B cell (primary cell): ENCODE measurements at regions not wholly inside any gene's neighbourhood (a gene's known extent, or its start where the extent isn't known, plus 50 kb on each side); places are given as distances from the start of the nearest gene placed in this dataset.

Experiments used
- ATAC-seq: fragments of 200-7000 bp; cut with Tn5 transposase; one replicate; pipeline ENCODE4 v1.10.0; 2021; ENCODE audit warnings: low read depth, mild to moderate bottlenecking, moderate number of reproducible peaks, moderate library complexity
- CTCF ChIA-PET: fragments of 350-600 bp; sonication (Branson Sonifier 250); formaldehyde crosslinking; loops from one replicate; lab custom pipeline; 2021; ENCODE audit warnings: antibody characterized with exemption, inconsistent platforms; lab: Charles Lee
- POLR2A ChIA-PET: fragments of 350-600 bp; sonication (Branson Sonifier 250); formaldehyde crosslinking; loops from one replicate; lab custom pipeline; 2021; ENCODE audit warnings: antibody characterized with exemption; lab: Charles Lee
- DNase-seq: peaks from one replicate; pipeline ENCODE4 v3.0.0; 2013
- H2AFZ ChIP-seq: 2 replicates; pipeline ENCODE4 v1.6.1; 2012; ENCODE audit warnings: mild to moderate bottlenecking, low read depth, low read length; ENCODE audit not compliant: insufficient read depth, poor library complexity, severe bottlenecking
- H3K27ac ChIP-seq, 2 donors: 1 replicate in 1 of 2; 2 replicates in 1 of 2; pipeline ENCODE4 v1.5.1; 2012 to 2013; ENCODE audit warnings: low read length in 2 of 2, mild to moderate bottlenecking in 2 of 2, moderate library complexity in 1 of 2
- H3K27me3 ChIP-seq, 4 experiments: fragments of 200-600 bp in 1 of 4; sonication (generic) in 1 of 4; replicated peaks in 1 of 4; 1 replicate in 2 of 4; 2 replicates in 2 of 4; pipeline versions ENCODE4 v1.6.1 to v1.7.0; 2013 to 2016; ENCODE audit warnings: low read length in 3 of 4, mild to moderate bottlenecking in 2 of 4, mixed read lengths in 1 of 4, moderate library complexity in 1 of 4; ENCODE audit not compliant: insufficient read depth in 4 of 4, control insufficient read depth in 3 of 4; ENCODE audit errors: control extremely low read depth in 1 of 4
- H3K36me3 ChIP-seq, 2 experiments: replicated peaks in 1 of 2; 1 replicate in 1 of 2; 2 replicates in 1 of 2; pipeline versions ENCODE4 v1.6.1 to v1.7.1; 2013; ENCODE audit warnings: low read length in 1 of 2; ENCODE audit not compliant: insufficient read depth in 2 of 2, control insufficient read depth in 1 of 2; ENCODE audit errors: control extremely low read depth in 1 of 2, extremely low read depth in 1 of 2
- H3K4me1 ChIP-seq, 2 donors: fragments of 200-600 bp in 1 of 2; sonication (generic) in 1 of 2; 1 replicate in 1 of 2; 2 replicates in 1 of 2; pipeline versions ENCODE4 v1.5.1 to v1.6.1; 2013 to 2017; ENCODE audit warnings: low read length in 2 of 2; ENCODE audit not compliant: control insufficient read depth in 2 of 2, insufficient read depth in 2 of 2
- H3K4me2 ChIP-seq: replicated peaks from 2 replicates; pipeline ENCODE3; 2012; ENCODE audit warnings: mild to moderate bottlenecking, low read depth, low read length; ENCODE audit not compliant: poor library complexity, severe bottlenecking
- H3K4me3 ChIP-seq, 5 experiments: fragments of 200-600 bp in 1 of 5; sonication (generic) in 1 of 5; 1 replicate in 3 of 5; 2 replicates in 2 of 5; pipeline versions ENCODE4 v1.5.1 to v1.7.0; 2011 to 2016; ENCODE audit warnings: low read length in 4 of 5, mild to moderate bottlenecking in 4 of 5, low read depth in 2 of 5, control low read depth in 1 of 5, moderate library complexity in 1 of 5; ENCODE audit not compliant: insufficient read depth in 1 of 5; ENCODE audit errors: control extremely low read depth in 1 of 5, extremely low read depth in 1 of 5
- H3K79me2 ChIP-seq: fragments of 200-600 bp; sonication (generic); one replicate; pipeline ENCODE4 v1.6.0; 2016; ENCODE audit warnings: low read length; ENCODE audit not compliant: control insufficient read depth, insufficient read depth
- H3K9ac ChIP-seq: fragments of 200-600 bp; sonication (generic); 2 replicates; pipeline ENCODE4 v1.6.1; 2017; ENCODE audit warnings: mild to moderate bottlenecking, low read length, moderate library complexity
- H3K9me3 ChIP-seq, 3 donors: one replicate each; pipeline versions ENCODE4 v1.6.1 to v1.7.1; 2013; ENCODE audit warnings: low read length in 2 of 3; ENCODE audit not compliant: control insufficient read depth in 2 of 3, insufficient read depth in 1 of 3; ENCODE audit errors: control extremely low read depth in 1 of 3
- H4K20me1 ChIP-seq: 2 replicates; pipeline ENCODE4 v1.6.0; 2012; ENCODE audit warnings: mild to moderate bottlenecking, low read length; ENCODE audit not compliant: insufficient read depth, control insufficient read depth, poor library complexity, severe bottlenecking
- H3K27ac Mint-ChIP-seq: one replicate; pipeline ENCODE4 v1.8.0; 2021; ENCODE audit warnings: mixed read lengths
- H3K27me3 Mint-ChIP-seq: one replicate; pipeline ENCODE4 v1.8.0; 2021; ENCODE audit warnings: mixed read lengths
- H3K4me1 Mint-ChIP-seq: one replicate; pipeline ENCODE4 v1.8.0; 2021; ENCODE audit warnings: mixed read lengths
- H3K4me3 Mint-ChIP-seq: one replicate; pipeline ENCODE4 v1.8.0; 2021; ENCODE audit warnings: mixed read lengths
- H3K9me3 Mint-ChIP-seq: one replicate; pipeline ENCODE4 v1.8.0; 2022; ENCODE audit warnings: mixed read lengths; ENCODE audit not compliant: insufficient read depth
- CTCF ChIP-seq: fragments of 200-600 bp; IDR thresholded peaks from one replicate; pipeline ENCODE4 v1.8.0; 2022; ENCODE audit warnings: antibody characterized with exemption, mild to moderate bottlenecking
- EZH2 ChIP-seq: IDR thresholded peaks from 2 replicates; pipeline ENCODE4 v1.6.1; 2012; ENCODE audit warnings: borderline replicate concordance, low read depth, mild to moderate bottlenecking, moderate library complexity, low read length; ENCODE audit not compliant: insufficient read depth, poor library complexity, severe bottlenecking
- WGBS: methylation state at CpG from one replicate; pipeline ENCODE4 v1.1.5; 2013; ENCODE audit warnings: missing lambda C conversion rate; ENCODE audit not compliant: insufficient coverage; 5-methylcytosine and 5-hydroxymethylcytosine counted together
- intact Hi-C: fragments of 100-400 bp; cut with micrococcal nuclease; formaldehyde crosslinking; loops from one replicate; pipeline ENCODE4 v1.10.0; 2022

DNA sequence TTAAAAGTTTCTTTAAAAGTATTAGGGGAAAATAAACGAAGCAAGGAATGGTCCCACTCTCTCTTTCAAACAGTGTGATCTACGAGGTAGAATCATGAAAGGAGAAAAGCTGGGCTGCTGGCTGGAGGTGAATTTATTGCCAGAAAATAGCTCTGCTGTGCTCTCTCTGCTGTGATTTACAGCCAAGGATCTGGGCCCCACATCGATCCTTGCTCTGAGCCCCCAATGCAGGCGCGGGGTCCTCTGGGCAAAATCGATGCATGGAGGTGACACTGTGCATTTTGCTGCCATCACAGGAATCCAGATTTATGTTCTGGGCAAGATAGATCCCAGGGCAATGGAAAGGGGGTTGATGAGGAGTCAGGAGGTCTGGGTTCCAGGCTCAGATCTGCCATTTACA, 91.0 kb upstream of the GPR26 start:
- H3K9ac ChIP-seq = no peak overlapping the region
- intact Hi-C loops = no loop called here
- H3K27ac Mint-ChIP-seq = no peak overlapping the region
- H3K4me1 ChIP-seq = no peaks in the 10 kb centered on the region
- POLR2A ChIA-PET = no interaction called here
- H3K9me3 ChIP-seq = no peaks in the 10 kb centered on the region
- no peak for TF ChIP-seq EZH2
- no peaks in the 10 kb centered on the region for H4K20me1 ChIP-seq
- H3K4me2 ChIP-seq = no peak overlapping the region
- no peak overlapping the region for H2AFZ ChIP-seq
- H3K27ac ChIP-seq = no peak overlapping the region
- no peak for DNase-seq
- peaks cover 44% of the 10 kb centered on the region for H3K27me3 Mint-ChIP-seq
- CTCF ChIA-PET = no interaction called here
- WGBS = 53% methylated on average over 4 of the region's 6 CpGs
- H3K4me1 Mint-ChIP-seq = no peaks in the 10 kb centered on the region
- no peak for ATAC-seq
- no peak overlapping the region for H3K4me3 Mint-ChIP-seq
- no peaks in the 10 kb centered on the region for H3K9me3 Mint-ChIP-seq
- H3K4me3 ChIP-seq = no peak overlapping the region
- H3K79me2 ChIP-seq = no peaks in the 10 kb centered on the region
- H3K36me3 ChIP-seq = no peaks in the 10 kb centered on the region
- peaks cover 0 to 15% (median 7%) of the 10 kb centered on the region in 4 experiments for H3K27me3 ChIP-seq

DNA sequence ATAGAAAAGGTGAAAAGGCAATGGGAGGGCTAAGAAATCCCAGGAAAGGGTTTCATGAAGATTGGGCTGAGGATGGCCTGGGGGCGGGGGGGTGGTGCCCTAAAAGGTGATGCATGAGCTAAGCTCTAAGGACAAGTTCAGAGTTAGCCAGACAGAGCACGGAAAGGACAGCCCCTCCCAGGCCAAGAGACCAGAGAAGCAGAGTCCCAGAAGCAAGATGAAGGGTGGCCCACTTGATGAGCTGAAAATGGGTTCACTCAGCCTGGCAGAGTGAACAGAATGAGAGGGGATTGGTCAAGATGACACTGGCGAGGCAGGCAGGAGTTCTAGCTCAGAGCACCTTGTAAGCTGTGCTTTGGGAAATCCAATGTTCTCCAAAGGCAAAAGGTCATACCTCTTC, 89.4 kb upstream of the GPR26 start:
- Histone ChIP-seq H3K79me2 (no peaks in the 10 kb centered on the region), H3K9ac (no peak overlapping the region), H3K4me2 (no peak overlapping the region), H3K27me3 (peaks cover 0 to 14% (median 5%) of the 10 kb centered on the region in 4 experiments), H3K4me3 (no peak overlapping the region), H2AFZ (no peak overlapping the region), H3K4me1 (no peaks in the 10 kb centered on the region), H3K36me3 (no peaks in the 10 kb centered on the region), H4K20me1 (no peaks in the 10 kb centered on the region), H3K27ac (no peak overlapping the region), H3K9me3 (no peaks in the 10 kb centered on the region)
- Mint-ChIP-seq H3K27me3 (peaks cover 54% of the 10 kb centered on the region), H3K4me1 (no peaks in the 10 kb centered on the region), H3K27ac (no peak overlapping the region), H3K9me3 (no peaks in the 10 kb centered on the region), H3K4me3 (no peak overlapping the region)
- WGBS = 79% methylated on average over 2 of the region's 3 CpGs
- TF ChIP-seq CTCF (no peak), EZH2 (no peak)
- POLR2A ChIA-PET = no interaction called here
- CTCF ChIA-PET = no interaction called here
- intact Hi-C loops = no loop called here
- DNase-seq (no peak), ATAC-seq (no peak)
